ENCODE measurements at regions not wholly inside any gene's neighbourhood (a gene's known extent, or its start where the extent isn't known, plus 50 kb on each side); places are given as distances from the start of the nearest gene placed in this dataset.

- H3K4me1 ChIP-seq = no peaks in the 10 kb centered on the region
- H3K4me3 ChIP-seq = no peak overlapping the region
- peaks cover 9% of the 10 kb centered on the region for H3K27me3 ChIP-seq
- H3K36me3 ChIP-seq = no peaks in the 10 kb centered on the region
- no peaks in the 10 kb centered on the region for H3K9me3 ChIP-seq (replicated peaks)
- no peak overlapping the region for H3K27ac ChIP-seq
- no peak for DNase-seq
Measured at GRCh38 chr15:70566989-70567388, 196.4 kb downstream of the UACA start.

GRCh38 chr15:70566047-70566835 lies 197.1 kb downstream of the UACA start:
- Histone ChIP-seq H3K9me3 (replicated peaks) (no peaks in the 10 kb centered on the region), H3K36me3 (no peaks in the 10 kb centered on the region), H3K27me3 (peaks cover 9% of the 10 kb centered on the region), H3K27ac (no peak overlapping the region), H3K4me1 (no peaks in the 10 kb centered on the region), H3K4me3 (no peak overlapping the region)
- no peak for DNase-seq

- no peaks in the 10 kb centered on the region for H3K36me3 ChIP-seq
- no peak for DNase-seq
- H3K27ac ChIP-seq = no peak overlapping the region
- peaks cover 9% of the 10 kb centered on the region for H3K27me3 ChIP-seq
- no peaks in the 10 kb centered on the region; the same call in 1 of the 2 replicates for H3K4me1 ChIP-seq
- H3K4me3 ChIP-seq = no peak overlapping the region
- no peaks in the 10 kb centered on the region for H3K9me3 ChIP-seq (replicated peaks)
Measured at GRCh38 chr15:70563561-70564095, 199.7 kb downstream of the UACA start.

- no peak for DNase-seq
- no peaks in the 10 kb centered on the region; the same call in 1 of the 2 replicates for H3K4me1 ChIP-seq
- no peaks in the 10 kb centered on the region for H3K9me3 ChIP-seq (replicated peaks)
- H3K4me3 ChIP-seq = no peak overlapping the region
- H3K27me3 ChIP-seq = peaks cover 9% of the 10 kb centered on the region; the same call in 1 of the 2 replicates
- H3K27ac ChIP-seq = no peak overlapping the region
- no peaks in the 10 kb centered on the region for H3K36me3 ChIP-seq
Measured at GRCh38 chr15:70562906-70563305, 200.5 kb downstream of the UACA start.

- H3K27me3 ChIP-seq = peaks cover 9% of the 10 kb centered on the region; the same call in 1 of the 2 replicates
- H3K4me1 ChIP-seq = no peaks in the 10 kb centered on the region; the same call in 1 of the 2 replicates
- no peak for DNase-seq
Measured at GRCh38 chr15:70561885-70562284, 201.5 kb downstream of the UACA start.

GRCh38 chr15:70560617-70561328 lies 202.6 kb downstream of the UACA start:
- Histone ChIP-seq H3K9me3 (replicated peaks) (no peaks in the 10 kb centered on the region), H3K36me3 (no peaks in the 10 kb centered on the region), H3K4me1 (no peaks in the 10 kb centered on the region; the same call in 1 of the 2 replicates), H3K4me3 (no peak overlapping the region), H3K27me3 (peaks cover 8% of the 10 kb centered on the region; the same call in 1 of the 2 replicates), H3K27ac (no peak overlapping the region)
- DNase-seq = no peak

More at GRCh38 chr15:70561885-70562284, 201.5 kb downstream of the UACA start:
- Histone ChIP-seq H3K9me3 (replicated peaks) (no peaks in the 10 kb centered on the region), H3K4me3 (no peak overlapping the region), H3K27ac (no peak overlapping the region), H3K36me3 (no peaks in the 10 kb centered on the region)

- Histone ChIP-seq H3K9me3 (replicated peaks) (no peaks in the 10 kb centered on the region), H3K27me3 (peaks cover 8% of the 10 kb centered on the region; the same call in 1 of the 2 replicates), H3K27ac (no peak overlapping the region), H3K4me1 (no peaks in the 10 kb centered on the region; the same call in 1 of the 2 replicates), H3K36me3 (no peaks in the 10 kb centered on the region), H3K4me3 (no peak overlapping the region)
- DNase-seq = peak in 1 of 2 experiments; percentile 35
Measured at GRCh38 chr15:70559265-70560239, 203.8 kb downstream of the UACA start.

- no peaks in the 10 kb centered on the region for H3K36me3 ChIP-seq
- H3K27ac ChIP-seq = no peak overlapping the region
- no peak overlapping the region for H3K4me3 ChIP-seq
- DNase-seq = no peak
- H3K4me1 ChIP-seq = no peaks in the 10 kb centered on the region; the same call in 1 of the 2 replicates
- H3K9me3 ChIP-seq (replicated peaks) = no peaks in the 10 kb centered on the region
- peaks cover 5% of the 10 kb centered on the region; the same call in 1 of the 2 replicates for H3K27me3 ChIP-seq
Measured at GRCh38 chr15:70558406-70559264, 204.7 kb downstream of the UACA start.

GRCh38 chr15:70557521-70558258 lies 205.7 kb downstream of the UACA start:
- Histone ChIP-seq H3K36me3 (no peaks in the 10 kb centered on the region), H3K4me3 (no peak overlapping the region), H3K9me3 (replicated peaks) (no peaks in the 10 kb centered on the region), H3K27me3 (peaks cover 5% of the 10 kb centered on the region; the same call in 1 of the 2 replicates), H3K4me1 (no peaks in the 10 kb centered on the region; the same call in 1 of the 2 replicates), H3K27ac (no peak overlapping the region)
- peak in 1 of 2 experiments; percentile 39 for DNase-seq

- Histone ChIP-seq H3K27ac (no peak overlapping the region), H3K9me3 (replicated peaks) (no peaks in the 10 kb centered on the region), H3K4me3 (no peak overlapping the region), H3K36me3 (no peaks in the 10 kb centered on the region), H3K27me3 (peaks cover 5% of the 10 kb centered on the region; the same call in 1 of the 2 replicates), H3K4me1 (no peaks in the 10 kb centered on the region; the same call in 1 of the 2 replicates)
- no peak for DNase-seq
Measured at GRCh38 chr15:70556779-70557178, 206.6 kb downstream of the UACA start.

GRCh38 chr15:70556151-70556741 lies 207.1 kb downstream of the UACA start:
- no peak overlapping the region for H3K4me3 ChIP-seq
- H3K36me3 ChIP-seq = no peaks in the 10 kb centered on the region
- H3K9me3 ChIP-seq (replicated peaks) = no peaks in the 10 kb centered on the region
- H3K4me1 ChIP-seq = no peaks in the 10 kb centered on the region; the same call in 1 of the 2 replicates
- peaks cover 5% of the 10 kb centered on the region; the same call in 1 of the 2 replicates for H3K27me3 ChIP-seq
- no peak overlapping the region for H3K27ac ChIP-seq
- DNase-seq = no peak

GRCh38 chr15:70555713-70556112 lies 207.6 kb downstream of the UACA start:
- Histone ChIP-seq H3K36me3 (no peaks in the 10 kb centered on the region), H3K4me3 (no peak overlapping the region), H3K4me1 (no peaks in the 10 kb centered on the region; the same call in 1 of the 2 replicates), H3K27ac (no peak overlapping the region), H3K9me3 (replicated peaks) (no peaks in the 10 kb centered on the region), H3K27me3 (peaks cover 5% of the 10 kb centered on the region; the same call in 1 of the 2 replicates)
- no peak for DNase-seq
